NOMO-1 (cell line): ENCODE measurements at regions not wholly inside any gene's neighbourhood (a gene's known extent, or its start where the extent isn't known, plus 50 kb on each side); places are given as distances from the start of the nearest gene placed in this dataset.

Source experiments
- DNase-seq, 2 experiments: peaks; one replicate each; lab custom pipeline; 2025; ENCODE audit not compliant: unreplicated experiment in 2 of 2; lab: John Stamatoyannopoulos, UW

- DNase-seq: no peak
Observed at GRCh38 chr20:56986931-56987720, 279.3 kb downstream of the BMP7 start.

DNA sequence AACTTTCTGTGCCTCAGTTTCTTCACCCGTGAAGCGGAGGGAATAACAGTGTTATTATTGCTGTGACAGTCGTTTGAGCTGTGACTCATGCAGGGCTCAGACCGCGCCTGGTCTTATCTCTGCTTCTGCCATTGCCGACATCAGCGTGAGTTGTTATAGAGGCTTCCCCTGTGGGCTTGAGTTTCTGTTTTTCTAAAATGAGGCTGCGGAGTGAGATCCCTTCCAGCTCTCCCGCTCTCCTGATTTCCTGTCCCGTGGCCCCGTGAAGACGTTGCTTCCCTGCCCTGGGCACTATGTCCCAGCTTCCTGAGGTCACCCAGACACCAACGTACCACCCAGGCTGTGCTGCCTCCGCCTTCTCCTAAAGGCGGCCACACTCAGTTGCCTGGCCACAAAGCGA lies 278.5 kb downstream of the BMP7 start:
- DNase-seq: no peak

DNA sequence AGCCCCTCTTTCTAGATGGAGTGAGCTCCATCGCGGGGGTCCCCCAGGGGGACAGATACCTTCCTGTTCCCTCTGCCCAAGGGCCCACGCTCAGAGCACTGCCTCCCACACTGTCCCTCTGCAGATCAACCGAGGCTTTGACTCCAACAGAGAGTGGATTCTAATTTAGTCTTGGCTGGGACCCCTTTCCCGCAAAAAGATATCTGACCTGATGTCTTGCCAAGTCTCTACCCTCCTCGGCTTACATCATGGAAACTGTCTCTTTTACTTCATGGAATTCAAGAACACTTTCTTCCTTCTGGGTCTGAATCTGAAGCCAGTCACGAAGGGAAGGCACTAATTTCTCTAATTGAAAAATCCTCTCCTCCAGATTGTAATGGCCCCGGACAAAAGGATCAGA lies 278.0 kb downstream of the BMP7 start:
- no peak for DNase-seq

- no peak for DNase-seq
Observed at GRCh38 chr20:56989516-56989915, 276.9 kb downstream of the BMP7 start.

DNA sequence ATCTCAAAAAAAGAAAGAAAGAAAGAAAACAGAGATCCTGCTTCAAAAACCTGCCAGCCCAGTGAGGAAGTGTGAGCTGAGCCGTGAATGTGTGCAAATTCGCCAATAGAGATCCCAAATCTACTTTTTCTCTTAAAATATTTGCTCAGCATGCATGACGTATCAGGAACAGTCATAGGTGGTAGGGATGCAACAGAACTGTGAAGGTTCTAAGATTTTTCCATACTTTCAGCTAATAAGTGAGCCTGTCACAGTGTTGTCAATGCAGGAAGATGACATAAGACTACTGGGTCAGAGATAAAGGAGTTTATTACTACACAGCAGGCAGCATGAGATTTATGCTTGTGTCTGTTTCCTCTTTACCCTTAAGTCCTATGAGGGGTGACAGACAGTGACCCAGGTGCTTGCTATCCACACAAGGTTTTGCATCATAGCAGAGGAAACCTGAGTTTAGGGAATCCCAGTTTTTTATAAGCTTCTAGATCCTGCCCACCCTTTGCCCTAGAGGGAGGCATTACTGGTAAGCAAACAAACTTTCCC lies 273.4 kb downstream of the BMP7 start:
- no peak for DNase-seq

DNA sequence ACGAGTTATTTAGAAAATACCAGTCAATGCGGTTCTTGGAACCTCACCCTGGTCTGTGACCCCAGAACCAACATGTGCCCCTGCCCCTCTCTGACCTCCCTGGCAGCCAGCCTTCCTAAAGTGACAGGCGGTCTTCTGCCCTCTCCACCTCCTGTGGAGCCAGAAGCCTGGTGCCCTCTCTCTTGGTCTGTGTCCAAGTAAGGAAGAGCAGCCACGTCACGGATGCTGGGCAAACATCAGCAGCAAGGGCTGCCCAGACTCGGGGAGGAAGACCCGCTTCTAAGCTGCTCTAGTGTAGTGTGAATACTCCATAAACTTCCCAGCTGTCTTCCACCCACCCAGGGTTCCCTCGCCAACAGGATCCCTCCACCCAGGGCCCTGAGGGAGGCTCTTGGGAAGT lies 272.4 kb downstream of the BMP7 start:
- no peak for DNase-seq

DNA sequence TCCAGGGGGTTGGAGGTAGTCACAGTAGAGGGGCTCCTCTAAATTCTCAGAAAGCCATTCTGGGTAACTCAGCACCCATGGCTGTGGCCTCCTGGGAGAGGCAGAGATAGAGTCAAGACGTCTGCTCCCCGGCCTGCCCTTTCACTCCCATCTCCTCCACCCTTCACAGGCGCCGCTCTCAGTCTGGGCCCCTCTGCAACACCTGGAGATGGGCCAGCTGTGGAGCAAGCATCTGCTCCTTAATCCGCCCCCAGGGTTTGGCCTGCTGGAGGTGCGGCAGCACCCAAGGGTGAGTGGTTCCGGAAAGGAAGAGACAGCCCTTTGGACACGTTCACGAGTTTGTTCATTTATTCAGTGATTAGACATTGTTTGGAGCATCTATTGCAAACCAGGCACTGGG lies 271.3 kb downstream of the BMP7 start:
- DNase-seq: no peak

DNA sequence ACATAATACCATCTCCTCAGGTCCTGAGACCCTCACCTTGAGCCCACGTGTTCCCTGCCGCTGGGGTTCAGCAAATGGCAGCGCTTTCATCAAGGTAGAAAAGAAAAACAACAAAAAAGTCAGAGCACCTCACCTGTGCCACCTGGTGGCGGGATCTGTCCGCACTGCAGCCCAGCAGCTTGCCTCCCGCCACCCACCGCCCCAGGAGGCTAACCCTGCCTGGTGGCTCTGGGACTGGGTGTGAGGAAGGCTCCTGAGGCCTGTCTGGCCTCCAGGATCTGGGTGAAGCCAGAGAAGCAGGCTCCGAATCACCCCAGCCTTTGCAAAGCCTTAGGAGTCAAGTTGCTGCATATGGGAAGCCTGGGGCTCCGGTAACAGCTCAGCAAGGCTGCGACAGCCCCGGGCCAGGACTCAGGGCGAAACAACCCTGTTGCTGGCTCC lies 270.8 kb downstream of the BMP7 start:
- DNase-seq: no peak

GRCh38 chr20:56996533-56996932 lies 269.9 kb downstream of the BMP7 start:
- no peak for DNase-seq

DNA sequence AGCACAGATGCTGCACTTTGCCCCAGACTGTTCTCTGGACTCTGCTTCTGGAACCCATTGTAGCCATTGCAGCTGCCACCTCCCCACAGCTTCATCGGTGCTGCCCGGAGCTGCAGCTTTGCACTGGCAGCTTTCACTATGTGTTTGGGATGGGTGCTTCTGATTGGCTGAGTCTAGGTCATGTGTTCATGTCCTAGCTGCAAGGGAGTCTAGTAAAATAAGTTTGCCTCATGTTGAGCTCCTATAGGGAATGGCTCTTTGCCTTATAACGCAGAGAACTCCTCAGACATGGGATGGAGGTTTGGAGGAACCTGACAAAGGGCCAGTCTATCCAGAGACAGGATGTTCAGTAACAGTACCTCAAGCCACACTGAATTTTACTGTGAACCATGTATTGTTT lies 268.0 kb downstream of the BMP7 start:
- no peak for DNase-seq

GRCh38 chr20:57000441-57000968 lies 265.9 kb downstream of the BMP7 start:
- peak; percentile 45 to 62 for DNase-seq

DNA sequence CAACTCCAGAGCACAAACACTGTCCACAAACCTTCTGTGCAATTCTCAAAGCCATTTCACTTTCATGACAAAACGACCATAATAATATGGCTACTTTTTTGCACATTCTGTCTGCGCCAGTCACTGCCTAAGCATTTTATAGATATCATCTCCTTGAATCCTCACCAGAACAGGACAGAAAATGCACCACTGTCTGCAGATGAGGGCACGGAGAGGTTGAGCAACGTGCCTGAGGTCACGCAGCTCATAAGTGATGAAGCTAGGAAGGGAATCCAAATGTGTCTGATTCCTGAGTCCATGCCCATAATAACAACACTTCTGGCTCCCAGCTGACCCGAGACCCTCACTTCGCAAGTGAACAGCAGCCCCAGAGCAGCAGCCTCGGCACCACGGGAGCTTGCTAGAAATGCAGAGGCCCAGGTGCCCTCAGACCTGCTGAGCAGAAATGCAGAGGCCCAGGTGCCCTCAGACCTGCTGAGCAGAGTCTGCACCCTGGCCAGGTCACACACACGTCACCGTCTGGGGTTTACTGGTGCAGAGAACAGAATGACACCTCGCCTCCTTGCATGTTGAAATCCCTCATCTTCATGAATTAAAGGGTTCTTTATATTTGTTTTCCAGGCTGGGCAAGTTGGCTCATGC lies 265.2 kb downstream of the BMP7 start:
- no peak for DNase-seq

DNA sequence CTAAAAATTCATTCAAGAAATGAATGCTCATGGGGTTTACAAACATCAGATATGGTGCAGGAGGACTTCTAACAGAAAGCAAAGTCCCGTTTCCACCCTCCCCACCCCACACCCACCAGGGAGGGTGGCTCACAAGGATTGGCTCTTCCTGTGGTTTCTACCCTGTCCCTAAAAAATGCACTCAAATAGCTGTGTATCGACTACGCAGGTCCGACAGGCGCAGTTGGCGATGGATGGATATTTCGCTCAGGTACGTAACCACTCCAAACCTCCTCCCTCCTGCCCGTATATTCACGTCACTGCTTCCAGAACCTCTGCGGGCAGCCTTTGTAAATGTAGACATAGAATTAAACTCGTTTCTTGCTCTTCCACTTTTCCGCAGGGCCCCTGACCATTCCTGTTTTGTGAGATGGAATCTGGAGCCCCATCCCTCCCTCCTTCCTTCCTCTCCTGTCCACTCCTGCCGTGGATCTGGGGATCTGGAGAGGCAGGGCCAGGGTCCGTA lies 264.3 kb downstream of the BMP7 start:
- DNase-seq: no peak

DNA sequence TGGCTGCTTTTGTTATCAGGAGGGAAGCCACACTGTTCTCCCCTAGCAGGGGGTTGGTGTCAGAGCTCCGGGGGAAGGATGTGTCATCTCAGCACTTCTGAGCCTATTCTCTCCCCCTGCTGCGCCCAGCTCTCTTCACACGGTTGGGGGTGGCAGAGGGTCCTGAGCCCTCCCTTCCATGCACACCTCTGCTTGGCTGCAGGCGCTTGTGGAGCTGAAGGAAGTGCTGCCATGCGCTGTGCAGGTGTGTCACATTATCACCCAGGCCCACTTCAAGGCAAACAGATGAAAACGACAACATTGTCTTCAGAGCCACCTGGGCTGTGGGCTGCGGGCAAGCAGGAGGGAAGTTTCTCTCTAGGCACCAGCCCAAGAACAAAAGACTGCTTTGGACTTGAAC lies 263.4 kb downstream of the BMP7 start:
- no peak for DNase-seq

DNA sequence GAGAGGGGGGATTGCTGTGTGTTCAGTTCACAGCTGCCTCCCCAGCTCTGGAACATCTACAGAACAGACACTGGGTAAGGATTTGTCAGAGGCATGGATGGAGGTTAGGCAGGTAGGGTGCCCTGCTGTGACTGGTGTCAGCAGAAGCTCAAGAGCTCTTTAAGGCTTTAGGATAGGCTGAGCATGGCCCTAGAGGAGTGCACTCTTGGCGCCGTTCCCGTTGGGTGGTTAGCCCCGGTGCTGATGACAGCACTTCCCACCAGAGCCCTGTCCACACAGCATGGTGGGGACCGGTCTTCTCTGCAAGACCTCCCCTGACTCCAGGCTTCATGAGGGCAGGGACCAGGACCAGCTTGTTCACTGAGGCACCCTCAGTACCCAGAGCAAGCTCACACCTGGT lies 262.0 kb downstream of the BMP7 start:
- no peak for DNase-seq

DNA sequence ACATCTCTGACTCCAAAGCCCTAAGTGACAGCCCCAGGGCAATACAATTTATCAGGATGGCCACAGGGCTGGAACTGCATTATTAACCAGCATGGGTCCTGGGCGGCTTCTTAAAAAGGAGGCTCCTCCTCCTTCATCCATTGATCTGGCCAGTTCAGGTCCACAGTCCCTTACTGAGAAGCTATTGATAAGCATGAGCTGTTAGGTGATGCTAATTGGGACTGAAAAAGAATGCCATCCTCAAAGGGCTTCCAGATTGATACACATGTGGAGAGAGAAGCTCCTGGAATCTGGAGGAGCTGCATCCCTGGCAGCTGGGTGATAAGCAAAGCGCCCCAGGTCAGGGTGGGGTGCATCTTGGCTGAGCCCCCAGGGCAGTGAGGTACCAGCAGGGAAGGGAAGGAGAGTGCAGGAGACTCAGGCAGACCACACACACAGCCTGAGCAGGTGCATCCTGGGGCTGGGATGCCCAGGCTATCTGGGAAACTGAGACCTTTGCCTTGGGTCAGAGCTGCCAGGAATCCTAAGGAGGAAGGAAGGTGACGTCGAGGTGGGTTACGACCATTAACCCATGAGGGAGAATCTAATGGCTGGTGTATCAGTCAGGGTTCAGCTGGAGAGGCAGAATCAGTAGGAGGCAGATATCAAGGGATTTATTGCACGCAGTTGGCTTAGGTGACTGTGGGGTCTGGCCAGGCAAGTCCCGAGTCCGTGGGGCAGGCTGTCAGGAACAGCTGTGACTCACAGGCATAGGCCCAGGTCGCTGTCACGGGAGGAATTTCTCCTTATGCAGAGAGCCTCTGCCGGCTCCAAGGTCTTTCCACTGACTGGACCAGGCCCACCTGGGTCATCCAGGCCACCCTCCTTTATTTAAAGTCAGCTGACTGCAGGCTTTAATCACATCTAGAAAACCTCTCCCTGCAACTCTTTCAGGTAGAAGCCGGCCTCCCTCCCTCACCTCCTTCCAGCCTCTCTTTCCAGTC lies 261.2 kb downstream of the BMP7 start:
- no peak for DNase-seq

DNA sequence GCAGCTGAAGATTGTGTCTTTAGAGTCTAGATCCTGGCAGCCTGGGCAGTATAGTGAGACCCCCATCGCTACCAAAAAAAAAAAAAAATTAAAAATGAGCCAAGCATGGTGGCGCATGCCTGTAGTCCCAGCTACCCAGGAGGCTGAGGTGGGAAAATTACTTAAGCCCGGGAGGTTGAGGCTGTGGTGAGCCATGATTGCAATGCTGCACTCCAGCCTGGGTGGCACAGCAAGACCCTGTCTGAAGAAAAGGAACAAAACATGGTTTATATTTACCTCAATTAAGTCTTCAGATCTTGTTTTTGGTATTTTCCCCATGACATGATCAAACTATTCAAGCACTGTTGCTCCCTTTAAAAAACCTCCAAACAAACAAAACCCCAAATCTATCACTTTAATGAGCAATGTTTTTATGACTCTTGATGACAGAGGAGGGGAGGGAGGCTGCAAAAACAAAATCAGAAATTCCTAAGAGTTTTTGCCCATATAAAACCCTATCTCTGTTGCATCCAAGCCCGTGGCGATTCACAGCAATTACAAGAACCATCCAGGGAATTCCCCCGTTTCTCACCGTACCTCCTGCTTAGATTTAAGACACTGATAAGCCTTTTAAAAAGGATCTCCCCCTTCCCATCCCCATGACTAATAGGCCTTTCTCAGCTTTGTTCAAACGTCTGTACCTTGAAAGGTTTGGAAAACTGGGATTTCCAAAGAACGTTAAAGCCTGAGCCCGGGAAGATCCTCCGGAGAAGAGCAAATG lies 259.9 kb downstream of the BMP7 start:
- no peak for DNase-seq

DNA sequence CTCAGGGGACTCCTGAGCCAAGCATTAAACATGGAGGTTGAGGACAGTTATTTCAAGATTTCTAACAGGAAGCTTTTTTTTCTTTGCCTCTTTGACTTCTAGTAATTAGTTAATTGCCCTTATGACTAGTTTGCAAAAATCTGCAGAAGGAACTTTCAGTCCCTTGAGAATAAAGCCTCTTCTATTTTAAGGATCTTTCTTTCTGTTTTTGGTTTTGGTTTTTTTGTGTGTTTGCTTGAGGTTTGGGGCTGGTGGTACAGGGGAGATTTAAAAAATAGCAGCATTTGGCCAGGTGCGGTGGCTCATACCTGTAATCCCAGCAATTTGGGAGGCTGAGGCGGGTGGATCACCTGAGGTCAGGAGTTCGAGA lies 259.3 kb downstream of the BMP7 start:
- peak; percentile 68 to 78 for DNase-seq

DNA sequence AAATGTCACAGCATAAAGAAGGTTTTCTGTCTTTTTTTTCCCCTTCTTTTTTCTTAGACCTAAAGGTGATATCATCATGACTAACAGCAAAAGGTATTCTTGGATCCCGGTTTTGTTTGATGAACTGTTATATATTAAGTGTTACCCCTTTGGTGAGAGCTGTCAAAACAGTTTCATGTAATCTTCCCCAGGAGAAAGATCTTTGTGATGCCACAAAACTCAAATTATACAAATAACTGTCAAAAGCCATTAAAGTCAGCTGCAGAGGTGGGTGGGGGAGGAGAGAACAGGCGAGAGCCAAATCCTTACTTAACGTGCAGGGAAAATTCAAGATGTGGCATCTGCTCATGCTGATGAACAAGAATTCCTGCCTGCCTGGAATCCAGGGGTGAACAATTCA lies 258.2 kb downstream of the BMP7 start:
- no peak for DNase-seq

DNA sequence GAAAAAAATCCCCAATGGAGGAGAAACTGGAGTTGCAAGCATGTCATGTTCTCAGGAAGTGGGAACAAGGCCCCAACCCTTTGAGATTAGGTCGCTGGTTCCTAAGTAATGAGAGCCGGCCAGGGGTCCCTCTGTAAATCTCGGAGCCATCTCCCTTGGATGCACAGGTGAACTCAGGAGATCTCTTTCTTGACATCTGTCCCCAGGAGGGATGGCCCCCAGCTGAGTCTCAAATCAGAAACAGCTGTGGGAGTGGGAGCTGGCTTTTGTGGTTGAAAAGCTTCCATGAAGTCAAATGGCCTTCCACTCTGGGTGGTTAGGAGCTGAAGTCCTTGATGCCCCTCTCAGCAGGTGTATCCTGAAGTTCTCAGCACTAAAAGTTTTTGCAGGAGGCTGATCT lies 257.1 kb downstream of the BMP7 start:
- DNase-seq: no peak
